GM21723 (cell line): ENCODE measurements at regions not wholly inside any gene's neighbourhood (a gene's known extent, or its start where the extent isn't known, plus 50 kb on each side); places are given as distances from the start of the nearest gene placed in this dataset.
"Not testable (repeated sequence)": the region's sequence is repeated elsewhere in the genome, so short reads cannot be mapped to it uniquely, and the experiment has no call there.

Source experiments
- ATAC-seq: cut with Tn5 transposase; IDR thresholded peaks from one replicate; pipeline ENCODE4 v1.9.1; 2021; ENCODE audit warnings: mild to moderate bottlenecking, moderate library complexity; ENCODE audit not compliant: unreplicated experiment

DNA sequence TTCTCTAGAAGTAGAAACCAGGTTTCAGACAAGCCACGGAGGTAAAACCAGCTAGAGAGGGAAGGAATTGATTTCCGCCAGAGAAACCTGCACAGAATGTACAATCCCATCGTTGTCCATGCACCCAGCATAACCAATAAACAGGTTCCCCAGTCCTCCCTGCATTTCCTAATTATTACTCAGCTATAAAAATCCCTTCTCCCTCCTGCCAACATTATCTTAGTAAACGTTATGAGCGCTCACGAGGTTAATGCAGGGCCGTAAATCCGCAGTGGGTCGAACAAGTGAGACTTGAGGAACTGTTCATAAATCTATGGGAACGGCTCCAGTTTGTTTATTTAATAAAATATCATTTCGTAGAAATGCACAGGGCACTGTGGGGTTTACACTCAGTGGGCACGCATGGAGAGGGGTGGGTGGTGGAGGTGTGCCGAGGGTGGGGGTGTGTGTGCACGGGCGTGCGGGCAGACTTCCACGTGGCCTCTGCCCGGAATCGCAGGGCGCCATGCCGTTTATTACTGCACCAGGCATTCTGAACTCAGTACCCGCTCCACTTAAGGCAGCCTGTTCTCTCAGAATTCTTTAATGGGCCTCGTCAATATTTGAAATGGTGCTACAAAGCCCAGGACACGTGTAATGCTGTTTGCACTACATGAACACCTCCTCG, 257.3 kb downstream of the MIAT start:
- ATAC-seq: no peak

DNA sequence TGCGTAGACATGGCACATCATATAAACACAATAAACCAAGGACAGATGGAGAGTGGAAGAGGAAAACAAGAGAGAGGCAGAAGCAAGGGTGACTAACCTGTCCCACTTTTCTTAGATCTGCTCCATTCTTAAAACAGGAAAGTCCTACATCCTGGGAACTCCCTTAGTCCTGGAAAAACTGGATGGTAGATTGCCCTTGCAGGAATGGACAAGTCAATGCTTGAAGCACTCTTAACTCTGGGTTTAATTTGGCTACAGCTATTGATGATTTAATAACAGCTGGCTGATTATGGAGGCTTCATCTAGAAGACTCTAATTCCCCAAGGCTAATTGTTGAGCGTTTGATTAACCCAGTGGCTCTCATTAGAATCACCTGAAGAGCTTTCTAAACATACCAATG, 258.8 kb downstream of the MIAT start:
- no peak for ATAC-seq

DNA sequence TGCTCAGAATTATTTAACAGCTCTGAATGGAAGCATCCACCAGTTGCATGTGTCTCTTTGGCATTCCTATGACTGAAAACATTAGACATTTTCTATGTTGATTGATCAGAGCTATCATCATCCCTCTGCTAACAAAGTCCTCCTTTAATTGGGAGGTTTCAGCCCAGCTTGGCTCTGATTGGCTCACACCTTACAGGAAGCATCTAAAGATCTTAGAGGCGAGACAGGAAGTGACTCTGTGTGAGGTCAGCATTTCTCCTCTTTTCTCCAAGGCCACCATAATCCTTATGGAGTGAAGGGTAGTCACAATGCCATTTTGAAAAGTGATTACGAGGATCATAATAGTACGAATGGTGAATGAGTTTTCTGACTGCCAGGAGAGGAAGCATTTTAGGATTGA, 260.8 kb downstream of the MIAT start:
- no peak for ATAC-seq

DNA sequence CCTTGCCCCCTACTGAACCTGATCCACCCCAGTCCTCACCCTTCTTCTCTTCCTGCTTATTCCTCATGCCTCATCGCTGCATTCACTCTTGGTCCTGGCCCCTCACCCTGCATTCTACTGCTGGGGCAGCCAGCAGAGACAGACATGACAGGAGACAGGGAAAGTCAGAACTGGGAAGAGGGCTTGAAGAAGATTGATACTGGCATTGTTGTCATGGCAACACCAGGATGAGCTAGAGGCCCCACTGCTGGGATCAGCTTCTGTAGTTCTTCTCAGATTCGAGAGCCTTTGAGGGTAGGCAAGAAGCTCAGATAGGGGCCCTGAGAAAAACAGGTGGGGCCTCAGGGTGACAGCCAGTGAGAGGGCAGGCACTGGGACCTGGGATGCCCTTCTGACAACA, 264.3 kb downstream of the MIAT start:
- no peak for ATAC-seq

DNA sequence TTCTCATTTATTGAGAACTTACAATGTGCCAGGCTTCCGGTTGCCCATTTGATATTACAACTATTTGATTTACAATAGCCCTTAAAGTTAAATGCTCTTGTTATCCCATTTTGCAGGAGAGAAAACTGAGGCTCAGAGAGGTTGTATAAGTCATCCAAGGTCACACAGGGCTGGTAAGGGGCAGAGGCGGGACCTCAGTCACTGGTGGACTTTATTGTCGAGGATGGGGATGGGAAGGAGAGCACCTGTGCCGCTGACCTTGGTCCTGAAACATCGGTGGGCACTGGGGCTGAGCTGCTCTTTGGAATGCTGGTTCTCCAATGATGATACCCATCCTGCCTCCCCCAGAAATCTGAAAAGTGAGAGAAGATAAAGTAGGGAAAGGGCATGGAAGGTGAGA, 265.4 kb downstream of the MIAT start:
- no peak for ATAC-seq

DNA sequence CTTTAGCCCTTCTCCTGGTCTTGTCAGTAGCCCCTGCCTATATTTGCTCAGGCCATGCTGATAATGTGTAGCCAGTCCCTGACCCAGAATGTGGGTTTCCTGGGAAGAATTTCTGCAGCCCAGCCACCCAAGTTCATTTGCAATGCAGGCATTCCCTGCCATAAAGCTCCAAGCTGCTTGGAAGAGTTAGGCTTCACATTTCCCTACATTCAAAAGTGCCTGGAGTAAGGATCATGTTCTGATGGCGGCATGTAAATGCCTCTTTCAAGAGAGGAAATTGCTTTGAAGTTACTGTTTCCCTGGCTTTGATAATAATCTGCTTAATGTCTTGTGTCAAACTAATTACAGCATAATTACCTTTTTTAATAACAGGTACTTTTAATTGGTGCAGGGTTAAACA, 266.1 kb downstream of the MIAT start:
- ATAC-seq: no peak

DNA sequence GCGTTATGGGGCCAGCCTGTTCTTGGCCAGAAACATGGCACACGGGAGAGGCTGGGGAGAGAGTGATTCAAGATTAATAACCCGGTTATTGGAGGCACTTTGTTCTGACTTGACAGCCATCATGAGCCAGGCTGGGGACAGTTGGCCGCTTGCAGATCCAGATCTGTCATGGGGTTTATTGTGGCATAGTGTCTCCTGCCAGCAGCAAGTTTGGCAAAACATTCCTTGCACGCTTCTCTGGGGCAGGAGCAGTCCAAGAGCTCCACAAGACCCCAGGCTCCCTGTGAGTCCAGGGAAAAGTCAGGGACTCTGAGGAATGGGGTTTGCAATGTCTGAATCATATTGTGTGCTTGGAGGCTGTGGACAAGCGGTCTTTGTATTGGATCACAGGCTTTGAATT, 270.4 kb downstream of the MIAT start:
- ATAC-seq: no peak

DNA sequence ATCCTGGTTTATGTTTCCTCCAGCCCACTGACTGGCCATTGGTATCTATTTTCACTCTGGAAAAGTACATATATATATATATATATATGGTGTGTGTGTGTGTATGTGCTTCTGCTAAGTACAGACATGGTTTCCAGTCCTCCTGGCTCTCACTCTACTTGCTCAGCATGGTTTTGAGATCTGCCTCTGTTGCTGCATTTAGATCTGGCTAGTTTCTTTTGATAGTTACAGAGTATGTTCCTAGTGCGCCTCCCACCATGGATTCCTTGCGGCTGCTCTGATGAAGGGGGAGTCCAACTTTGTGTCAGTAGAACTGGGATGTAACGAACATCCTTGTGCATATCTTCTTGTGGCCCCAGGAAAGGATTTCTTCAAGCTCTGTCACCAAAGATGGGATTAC, 274.1 kb downstream of the MIAT start:
- ATAC-seq: no peak

DNA sequence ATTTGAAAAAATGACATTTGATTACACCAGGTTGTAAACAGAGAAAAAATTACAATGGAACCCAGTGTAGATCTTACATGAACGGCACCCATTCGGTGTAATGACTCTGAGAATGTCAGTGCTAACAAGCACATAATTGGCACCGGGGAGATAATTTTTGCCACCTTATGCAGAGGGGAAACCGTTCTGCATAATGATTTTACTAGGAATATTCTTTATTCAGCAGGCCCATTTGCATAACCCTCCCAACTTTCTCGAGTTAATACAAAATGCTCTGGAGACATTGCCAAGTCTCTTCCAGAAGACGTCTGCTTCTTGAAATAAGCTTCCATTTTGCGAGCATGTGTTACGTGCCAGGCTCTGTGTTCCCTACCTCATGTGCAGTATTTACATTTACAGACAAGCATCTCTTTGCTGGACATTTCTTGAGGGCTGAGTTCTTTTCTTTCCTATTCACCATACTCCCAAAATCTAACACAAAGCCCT, 275.8 kb downstream of the MIAT start:
- ATAC-seq: no peak

DNA sequence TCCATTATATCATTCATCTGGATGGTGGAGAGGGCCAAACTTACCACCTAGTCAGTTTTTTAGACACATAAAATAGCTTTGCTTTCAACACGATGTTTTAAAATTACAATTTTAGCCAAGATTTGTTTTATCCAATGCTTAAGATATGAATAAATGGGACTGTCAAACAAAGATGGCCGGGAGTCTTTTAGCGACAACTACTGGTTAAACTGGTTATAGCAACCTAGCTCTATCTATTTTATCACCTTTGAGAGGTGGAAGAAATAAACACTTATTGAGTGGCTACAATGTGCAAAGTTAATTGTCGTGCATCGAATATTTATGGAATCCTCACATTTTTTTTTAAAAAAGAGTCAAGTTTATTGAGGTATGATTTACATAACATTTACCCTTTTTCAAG, 279.8 kb downstream of the MIAT start:
- no peak for ATAC-seq

DNA sequence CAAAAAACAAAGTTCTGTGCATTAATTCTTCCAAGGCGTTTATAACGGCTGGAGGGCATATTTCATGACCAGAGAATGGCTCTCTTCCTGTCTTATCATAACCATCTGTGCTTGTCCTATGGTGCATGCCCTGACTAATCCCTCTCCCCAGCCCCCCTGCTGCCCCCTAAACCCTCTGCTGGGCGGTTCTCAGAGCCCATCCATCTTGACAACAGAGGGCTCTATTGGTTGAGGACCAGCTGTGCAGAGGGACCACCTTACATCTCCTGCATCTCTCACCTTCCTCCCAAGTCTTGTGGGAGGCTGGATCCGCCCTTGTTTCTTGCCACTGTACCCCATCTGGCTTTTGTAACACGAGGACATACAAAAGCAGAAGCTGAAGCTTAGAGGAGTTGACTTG, 282.1 kb downstream of the MIAT start:
- ATAC-seq: no peak

DNA sequence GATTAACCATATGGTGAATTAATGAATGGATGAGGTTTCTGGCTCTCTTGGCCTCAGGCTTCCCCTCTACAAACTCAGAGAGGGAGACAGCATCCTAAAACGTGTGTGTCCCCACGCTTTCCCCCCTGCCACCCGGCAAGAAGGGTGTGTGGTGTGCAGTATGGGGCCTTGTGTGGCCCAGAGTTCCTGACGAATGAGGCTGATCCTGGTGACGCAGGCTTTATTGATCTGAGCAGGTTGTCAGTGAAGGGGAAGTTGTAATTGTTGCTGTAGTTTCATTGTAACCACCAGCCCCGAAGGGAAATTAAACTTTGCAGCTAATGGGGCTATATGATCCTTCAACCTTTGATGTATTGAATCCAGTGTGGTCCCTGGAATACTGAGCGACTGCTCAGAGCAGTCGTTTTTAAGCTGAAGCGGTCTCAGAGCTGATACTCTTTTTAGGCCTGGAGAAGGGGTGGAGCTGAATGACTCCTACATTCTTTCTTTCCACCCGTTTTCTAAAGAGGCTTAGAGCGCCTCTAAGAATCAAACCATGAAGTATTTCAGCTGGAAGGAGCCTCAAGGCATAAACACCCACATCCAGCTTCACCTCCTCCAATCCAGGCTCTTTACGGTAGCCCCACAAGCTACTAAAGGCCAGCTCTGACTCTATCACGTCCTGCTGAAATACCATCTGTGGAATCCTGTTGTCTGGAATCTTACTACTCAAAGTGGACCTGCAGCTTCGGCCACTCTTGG, 284.7 kb downstream of the MIAT start:
- no peak for ATAC-seq

DNA sequence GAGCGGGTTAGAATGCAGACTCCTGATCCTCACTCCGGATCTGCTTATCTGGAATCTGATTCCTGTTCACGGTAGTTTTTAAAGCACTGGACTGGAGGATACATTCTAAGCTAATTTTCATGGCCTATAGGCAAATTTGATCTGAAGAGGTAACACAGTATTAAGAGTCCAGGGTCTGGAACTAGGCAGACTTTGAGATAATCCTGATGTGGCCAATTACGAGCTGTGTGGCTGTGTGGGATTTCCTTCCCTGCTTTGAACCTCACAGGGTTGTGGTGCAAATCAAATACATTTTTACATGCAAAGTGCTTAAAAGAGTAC, 285.2 kb downstream of the MIAT start:
- ATAC-seq: no peak

DNA sequence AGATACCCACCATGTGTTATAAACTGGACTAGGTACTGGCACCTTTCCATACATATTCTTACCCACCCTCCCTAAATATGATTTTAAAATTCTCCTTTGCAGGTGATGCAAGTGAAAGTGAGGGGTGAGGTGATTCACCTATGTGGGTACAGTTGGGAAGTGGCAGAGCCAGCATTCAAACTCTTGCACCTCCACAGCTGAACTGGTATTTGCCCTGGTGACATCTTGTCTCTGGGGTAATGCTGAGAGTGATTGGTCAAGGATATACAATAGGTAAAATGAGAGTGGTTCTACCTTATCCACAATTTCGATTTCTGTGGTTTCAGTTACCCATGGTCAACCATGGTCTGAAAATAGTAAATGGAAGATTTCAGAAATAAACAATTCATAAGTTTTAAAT, 288.2 kb downstream of the MIAT start:
- no peak for ATAC-seq

DNA sequence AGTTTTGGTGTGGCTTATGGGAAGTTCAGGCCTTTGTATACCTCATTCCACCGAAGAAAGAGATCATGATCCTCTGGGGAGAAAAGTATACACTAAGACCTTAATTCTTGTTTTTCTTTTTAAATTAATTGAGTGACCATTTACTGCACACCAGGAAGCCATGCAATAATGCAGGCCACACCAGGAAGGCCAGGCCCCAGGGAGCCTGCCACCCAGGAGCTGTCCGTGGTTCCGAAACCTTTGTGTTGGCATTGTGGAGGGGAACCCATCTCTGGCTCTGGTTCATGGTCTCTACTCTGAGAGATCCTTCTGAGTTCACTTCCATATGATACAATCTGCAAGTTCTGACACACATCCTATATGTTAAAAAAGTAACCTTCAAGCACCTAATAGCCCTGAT, 291.8 kb downstream of the MIAT start:
- ATAC-seq: no peak

DNA sequence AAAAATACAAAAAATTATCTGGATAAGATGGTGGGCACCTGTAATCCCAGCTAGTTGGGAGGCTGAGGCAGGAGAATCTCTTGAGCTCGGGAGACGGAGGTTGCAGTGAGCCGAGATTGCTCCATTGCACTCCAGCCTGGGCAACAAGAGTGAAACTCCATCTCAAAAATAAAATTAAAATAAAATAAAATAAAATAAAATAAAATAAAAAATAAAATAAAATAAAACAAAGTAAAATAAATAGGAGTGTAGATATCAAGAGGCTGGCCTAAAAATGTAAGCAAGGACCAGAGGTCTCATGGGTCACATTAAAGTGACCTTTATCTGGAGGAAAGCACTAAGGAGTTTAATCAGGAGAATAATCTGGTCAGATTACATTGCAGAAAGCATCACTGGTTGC, 293.8 kb downstream of the MIAT start:
- ATAC-seq: not testable (repeated sequence)

DNA sequence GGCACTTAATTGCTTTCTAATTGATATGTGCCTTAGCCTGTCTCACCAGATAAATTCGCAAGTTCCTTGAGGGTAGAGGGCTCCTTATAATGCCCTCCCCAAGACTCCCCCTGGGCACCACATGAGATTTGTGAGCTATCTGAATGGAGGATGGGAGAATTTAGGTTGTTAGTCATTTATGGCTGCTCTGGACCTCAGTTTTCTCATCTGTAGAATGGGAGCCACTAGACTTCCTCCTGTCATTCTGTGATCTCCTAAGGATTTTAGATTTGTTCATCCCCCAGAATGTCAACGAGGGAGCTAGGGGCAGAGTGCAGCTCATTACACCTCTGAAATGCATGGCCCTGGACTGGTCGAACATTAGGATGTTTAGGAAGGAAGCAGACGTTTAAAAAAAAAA, 294.6 kb downstream of the MIAT start:
- no peak for ATAC-seq

DNA sequence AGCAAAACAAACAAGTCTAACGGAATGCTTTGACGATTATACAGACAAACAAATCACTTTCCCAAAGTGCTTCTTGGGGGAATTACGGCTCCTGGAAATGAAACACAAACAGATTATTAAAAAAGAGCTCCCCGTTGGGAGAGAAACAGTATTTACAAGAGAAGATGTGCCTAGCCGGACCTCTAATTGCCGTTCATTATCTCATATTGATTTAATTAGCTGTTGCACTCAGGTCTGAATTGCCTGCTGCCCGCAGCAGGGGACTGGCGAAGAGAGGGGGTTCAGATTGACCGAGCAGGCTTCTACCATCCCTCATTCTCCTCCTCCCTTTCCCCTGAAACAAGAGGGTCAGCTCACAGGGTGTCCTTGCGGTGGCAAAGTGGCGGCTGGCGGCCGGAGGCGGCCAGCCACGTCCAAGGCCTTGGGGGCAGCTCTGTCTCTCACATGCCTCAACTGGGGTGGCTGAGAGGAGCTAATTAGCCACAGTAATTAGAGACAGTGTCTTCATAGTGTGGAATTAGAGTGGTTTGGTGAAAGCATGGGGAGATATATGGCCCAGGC, 295.1 kb downstream of the MIAT start:
- ATAC-seq: no peak

DNA sequence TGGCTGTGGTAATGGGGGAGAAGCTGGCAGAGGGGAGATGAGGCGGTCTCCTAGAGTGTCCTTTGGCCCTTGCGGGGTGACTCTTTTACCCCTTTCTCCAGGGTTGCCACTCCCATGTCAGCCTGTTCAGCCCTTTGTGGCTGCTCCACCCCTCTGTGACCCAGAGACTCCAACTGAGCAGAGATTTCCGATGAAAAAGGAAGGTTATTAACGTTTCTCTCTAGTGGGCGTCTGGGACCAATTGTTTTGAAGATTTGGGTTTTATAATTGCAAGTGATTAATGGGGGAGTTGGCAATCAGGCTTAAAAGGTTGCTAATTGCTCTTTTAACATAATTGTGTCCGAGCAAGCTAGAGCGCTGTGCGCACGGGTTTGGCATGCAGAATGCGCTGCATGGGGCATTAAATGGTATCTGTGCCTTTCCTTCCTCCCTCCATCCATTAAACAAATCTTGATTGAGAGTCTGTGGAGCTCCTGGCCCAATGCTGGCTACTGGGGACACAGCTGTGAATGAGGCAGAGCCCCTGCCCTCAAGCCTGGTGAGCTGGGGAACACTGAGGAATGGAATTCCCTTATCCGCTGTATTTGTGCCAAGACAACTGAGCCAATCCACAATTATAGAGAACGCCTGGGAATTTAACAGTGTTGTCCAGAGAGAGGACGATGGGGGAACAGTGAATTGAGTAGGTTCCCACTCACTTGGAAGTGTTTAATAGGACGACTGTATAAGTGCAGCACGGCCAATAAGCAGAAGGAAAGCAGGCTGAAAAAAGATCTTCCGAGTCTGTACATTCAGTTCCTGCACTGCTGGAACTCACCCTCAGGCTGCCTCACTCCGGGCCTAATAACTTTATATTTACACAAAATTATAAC, 295.9 kb downstream of the MIAT start:
- no peak for ATAC-seq

DNA sequence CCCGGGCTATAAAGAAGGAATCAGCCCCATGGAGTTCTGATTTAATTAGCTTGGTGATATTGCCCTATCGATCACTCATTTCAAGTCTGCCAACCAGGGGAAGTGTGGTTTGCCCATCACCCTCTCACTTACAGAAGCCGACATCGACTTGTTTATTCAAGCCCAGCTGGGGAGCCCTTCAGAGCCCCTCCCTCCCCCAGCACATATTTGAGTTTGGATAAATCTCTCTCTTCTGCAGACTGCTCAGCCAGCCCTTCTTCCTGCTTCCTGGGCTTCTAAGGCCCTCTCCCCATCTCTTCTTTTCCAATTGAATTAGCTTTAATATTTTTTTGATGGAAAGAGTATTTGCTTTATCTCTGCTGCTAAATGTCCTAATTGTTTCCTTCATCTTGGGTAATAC, 299.0 kb downstream of the MIAT start:
- ATAC-seq: no peak

DNA sequence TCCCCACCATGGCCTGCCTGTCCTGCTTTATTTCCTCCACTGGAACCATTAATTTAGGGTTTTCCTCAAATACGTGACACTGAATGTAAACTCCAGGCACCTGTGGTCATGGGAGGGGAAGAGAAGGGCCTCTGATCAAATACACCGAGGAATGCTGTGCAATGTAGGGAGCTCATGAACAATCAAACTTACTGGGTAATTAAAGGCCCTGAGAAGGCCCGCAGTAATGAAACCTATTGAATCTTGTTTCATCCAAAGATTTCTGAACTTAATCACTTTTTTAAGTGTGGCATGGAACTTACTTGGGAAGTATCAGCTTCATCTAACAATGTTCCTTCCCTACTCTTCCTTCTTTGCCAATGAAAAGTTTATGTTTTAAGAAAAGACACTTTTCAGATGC, 299.8 kb downstream of the MIAT start:
- no peak for ATAC-seq

DNA sequence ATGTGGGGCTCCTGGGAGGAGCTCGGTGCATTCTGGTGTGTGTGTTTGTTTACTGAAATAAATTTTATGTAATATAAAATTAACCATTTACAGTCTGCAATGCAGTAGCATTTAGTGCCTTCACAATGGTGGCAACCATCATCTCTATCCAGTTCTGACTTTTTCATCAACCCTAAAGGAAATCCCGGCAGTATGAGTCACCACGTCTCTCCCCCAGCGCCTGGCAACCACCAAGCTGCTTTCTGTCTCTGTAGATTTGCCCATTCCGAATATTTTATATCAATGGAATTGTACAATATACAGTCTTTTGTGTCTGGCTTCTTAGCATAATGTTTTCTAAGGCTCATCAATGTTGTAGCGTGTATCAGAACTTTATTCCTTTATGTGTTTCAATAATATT, 300.5 kb downstream of the MIAT start:
- no peak for ATAC-seq
